ENCODE measurements at regions not wholly inside any gene's neighbourhood (a gene's known extent, or its start where the extent isn't known, plus 50 kb on each side); places are given as distances from the start of the nearest gene placed in this dataset.
"Not testable (repeated sequence)": the region's sequence is repeated elsewhere in the genome, so short reads cannot be mapped to it uniquely, and the experiment has no call there.

- no peak for DNase-seq (ENCODE audit: low spot score)
These were observed 217.9 kb upstream of the MOCS1 start for GRCh38 chr6:40152196-40152595.

DNA sequence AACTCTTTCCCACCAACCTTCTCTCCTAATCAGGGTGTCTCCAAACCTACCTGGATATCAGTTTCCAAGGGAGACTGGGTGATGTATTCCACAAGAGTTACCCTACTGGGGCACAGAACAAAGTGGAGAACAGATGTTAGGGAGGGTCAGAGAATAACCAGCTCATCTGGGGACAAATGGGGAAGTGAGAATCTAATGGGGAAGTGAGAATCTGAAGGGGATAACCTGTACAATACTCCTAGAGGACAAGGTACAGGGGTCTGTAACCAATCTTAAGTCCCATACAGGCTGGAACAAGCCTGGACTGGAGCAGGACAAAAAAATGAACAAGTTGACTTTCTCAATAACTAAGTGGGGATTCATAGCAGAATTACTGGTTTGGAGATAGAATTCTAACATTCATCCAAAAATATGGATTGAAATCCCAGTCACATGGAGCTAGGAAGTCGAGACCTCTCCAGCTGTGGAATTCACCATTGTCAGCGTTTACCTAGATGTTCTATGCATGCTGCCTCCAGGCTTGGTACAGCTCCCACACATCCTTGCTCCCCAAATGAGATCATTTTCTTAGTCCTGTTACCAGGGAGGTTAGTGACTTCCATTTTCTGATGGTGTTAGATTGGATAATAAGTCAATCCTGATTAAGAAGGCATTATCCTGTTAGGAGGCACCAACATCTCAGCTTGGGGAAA is 214.8 kb upstream of the MOCS1 start:
- no peak for DNase-seq (ENCODE audit: low spot score)

GRCh38 chr6:40146902-40147301 is 212.6 kb upstream of the MOCS1 start:
- DNase-seq (ENCODE audit: low spot score), result no peak

- DNase-seq (ENCODE audit: low spot score), result no peak
These were observed 205.2 kb upstream of the MOCS1 start for GRCh38 chr6:40139447-40139846.

GRCh38 chr6:40138273-40138720 is 204.0 kb upstream of the MOCS1 start:
- no peak for DNase-seq (ENCODE audit: low spot score)

GRCh38 chr6:40135491-40136072 is 201.3 kb upstream of the MOCS1 start:
- DNase-seq (ENCODE audit: low spot score), result no peak

GRCh38 chr6:40133981-40134380 is 199.7 kb upstream of the MOCS1 start:
- DNase-seq (ENCODE audit: low spot score), result not testable (repeated sequence)

- DNase-seq (ENCODE audit: low spot score), result no peak
These were observed 197.4 kb upstream of the MOCS1 start for GRCh38 chr6:40131675-40132074.

DNA sequence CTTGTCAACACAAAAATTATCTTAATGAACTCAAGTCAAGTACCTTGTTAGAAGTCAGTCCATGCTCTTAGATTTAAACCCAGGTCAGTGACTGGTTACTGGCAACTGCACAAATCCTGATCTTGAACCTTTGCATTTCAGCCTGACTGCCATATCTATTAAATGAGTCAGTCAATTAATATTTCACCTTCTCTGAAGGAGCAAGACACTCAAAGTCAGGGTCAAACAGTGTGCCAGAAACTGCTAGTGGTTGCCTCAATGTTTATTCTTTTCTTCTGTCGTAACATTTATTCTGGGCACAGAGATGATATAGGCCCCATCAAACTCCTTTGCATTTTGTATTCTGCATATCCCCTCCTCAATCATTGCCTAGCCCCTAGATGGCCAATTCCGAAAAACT is 193.9 kb upstream of the MOCS1 start:
- DNase-seq (ENCODE audit: low spot score), result no peak

DNA sequence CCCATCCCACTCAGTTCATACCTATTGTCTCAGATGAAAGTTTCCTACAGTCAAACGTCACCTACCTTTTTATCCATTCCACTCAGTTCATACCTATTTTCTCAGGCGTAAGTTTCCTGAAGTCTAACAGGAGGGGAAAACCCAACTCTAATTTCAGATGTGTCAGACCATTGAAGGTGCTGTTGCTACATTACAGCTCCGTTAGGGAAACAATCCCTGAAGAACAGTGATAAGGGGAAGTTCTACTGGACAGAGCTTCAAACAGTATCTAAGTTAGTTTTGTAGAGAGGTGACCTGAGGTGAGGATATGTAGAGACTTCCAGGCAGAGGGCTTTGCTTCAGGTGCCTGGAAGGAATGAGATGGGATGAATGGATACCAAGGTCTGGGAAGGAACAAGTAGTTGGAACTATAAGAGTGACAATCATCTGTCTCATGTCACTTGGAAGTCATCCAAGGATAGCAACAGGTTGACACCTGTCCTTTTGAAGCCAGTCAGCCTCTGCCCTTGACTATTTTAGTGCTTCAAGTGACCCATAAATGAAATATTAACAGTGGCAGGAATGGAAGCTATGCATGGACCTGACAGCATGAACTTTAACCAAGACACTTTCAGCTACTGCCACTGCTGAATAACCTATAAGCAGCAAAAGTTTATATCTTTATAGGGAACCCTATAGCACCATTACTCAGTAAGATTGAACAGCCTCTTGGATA is 191.6 kb upstream of the MOCS1 start:
- DNase-seq (ENCODE audit: low spot score), result no peak

GRCh38 chr6:40124924-40125323 is 190.7 kb upstream of the MOCS1 start:
- DNase-seq (ENCODE audit: low spot score), result no peak

GRCh38 chr6:40116832-40117231 is 182.6 kb upstream of the MOCS1 start:
- DNase-seq (ENCODE audit: low spot score), result no peak

DNA sequence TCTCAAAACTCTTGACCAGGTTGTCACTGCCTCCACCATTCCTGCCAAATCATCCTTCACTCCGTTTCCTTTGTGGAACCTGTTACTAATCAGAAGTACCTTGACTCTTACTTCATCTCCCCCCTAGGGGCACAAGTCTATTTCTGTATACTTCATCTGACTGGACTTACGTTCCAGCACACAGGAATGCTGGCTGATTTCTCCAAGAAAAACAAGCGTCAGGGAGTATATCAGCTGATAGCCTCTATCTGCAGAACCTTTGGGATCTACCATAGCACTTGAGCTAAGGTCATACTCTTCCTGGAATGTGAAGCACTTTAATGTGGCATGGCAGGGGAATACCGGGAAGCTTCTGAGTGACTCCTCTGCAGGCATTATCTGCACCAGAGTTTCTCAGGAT is 178.1 kb upstream of the MOCS1 start:
- no peak for DNase-seq (ENCODE audit: low spot score)

- no peak for DNase-seq (ENCODE audit: low spot score)
These were observed 174.5 kb upstream of the MOCS1 start for GRCh38 chr6:40108736-40109135.

DNA sequence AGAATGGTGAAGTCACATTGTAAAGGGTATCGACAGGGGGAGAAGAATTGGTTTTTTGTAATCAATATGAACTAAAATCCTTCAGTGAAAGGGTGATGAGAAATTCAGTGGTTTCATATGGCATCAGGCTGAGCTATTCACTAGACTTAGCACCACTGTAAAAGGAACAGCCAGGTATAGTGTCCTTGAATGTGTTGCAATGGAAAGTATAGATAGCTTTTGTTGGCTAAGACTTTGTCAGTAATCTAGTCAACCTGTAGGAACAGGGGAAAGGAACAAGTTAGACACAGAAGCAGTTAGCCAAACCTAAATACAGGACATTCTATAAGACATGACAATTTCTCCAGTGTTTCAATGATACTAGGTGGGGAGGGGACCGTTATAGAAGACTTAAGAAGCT is 172.6 kb upstream of the MOCS1 start:
- no peak for DNase-seq (ENCODE audit: low spot score)

DNA sequence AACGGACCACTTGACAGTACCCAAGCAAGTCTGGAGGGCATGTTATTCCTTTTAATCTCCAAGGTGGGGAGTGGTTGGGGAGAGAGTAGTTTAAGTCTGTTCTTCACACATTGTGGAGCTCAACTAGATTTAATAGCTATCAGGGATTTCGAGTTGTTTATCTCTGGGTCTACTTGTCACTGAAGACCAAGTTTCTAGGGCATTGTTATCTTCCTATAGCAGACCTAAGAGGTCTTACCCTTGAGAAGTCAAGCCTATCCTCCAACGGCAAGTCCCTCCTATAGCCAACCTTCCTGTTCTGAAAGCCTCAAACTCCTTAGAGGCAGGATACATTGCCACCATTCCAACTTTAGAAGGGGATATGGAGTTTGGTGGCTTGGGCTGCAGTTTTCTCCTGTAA is 164.5 kb upstream of the MOCS1 start:
- no peak for DNase-seq (ENCODE audit: low spot score)

GRCh38 chr6:40097590-40097989 is 163.3 kb upstream of the MOCS1 start:
- DNase-seq (ENCODE audit: low spot score), result no peak

- DNase-seq (ENCODE audit: low spot score), result no peak
These were observed 149.1 kb upstream of the MOCS1 start for GRCh38 chr6:40083141-40083920.

DNA sequence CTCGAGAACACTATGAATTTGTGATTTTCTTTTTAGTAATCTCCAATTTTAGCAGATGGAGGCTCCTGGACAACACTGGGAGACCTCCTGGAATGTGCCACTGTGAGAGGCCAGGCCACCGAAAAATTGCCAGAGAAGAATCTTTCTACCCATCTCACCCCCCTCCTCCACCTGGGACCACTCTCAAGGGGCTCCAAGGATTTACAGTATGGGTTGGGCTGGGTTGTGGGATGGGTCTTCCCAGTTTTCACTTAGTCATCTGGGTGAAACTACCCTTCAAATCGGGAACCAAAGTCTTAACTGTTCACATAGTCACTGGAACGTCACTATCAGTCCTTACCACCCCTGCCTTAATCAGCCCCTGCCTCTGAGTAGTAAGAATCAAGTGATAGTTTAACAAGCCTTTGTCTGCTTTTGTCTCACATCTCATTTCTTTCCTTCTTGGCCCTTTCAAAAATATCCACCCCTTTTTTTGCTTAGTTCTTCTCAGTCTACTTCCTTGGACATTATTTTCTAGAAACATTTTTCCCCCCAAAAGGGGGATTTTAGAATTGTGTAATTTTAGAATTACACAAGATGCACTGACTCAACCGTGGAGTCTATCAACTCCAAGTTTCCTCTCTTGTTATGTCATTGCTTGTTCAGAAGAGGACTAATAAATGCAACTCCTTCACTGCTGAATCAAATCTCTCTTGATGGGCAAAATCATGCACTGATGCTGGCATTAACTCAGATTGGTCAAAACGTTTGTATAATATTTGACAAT is 148.2 kb upstream of the MOCS1 start:
- DNase-seq (ENCODE audit: low spot score), result no peak

- no peak for DNase-seq (ENCODE audit: low spot score)
These were observed 143.5 kb upstream of the MOCS1 start for GRCh38 chr6:40077736-40078135.

GRCh38 chr6:40077315-40077714 is 143.1 kb upstream of the MOCS1 start:
- DNase-seq (ENCODE audit: low spot score), result no peak

DNA sequence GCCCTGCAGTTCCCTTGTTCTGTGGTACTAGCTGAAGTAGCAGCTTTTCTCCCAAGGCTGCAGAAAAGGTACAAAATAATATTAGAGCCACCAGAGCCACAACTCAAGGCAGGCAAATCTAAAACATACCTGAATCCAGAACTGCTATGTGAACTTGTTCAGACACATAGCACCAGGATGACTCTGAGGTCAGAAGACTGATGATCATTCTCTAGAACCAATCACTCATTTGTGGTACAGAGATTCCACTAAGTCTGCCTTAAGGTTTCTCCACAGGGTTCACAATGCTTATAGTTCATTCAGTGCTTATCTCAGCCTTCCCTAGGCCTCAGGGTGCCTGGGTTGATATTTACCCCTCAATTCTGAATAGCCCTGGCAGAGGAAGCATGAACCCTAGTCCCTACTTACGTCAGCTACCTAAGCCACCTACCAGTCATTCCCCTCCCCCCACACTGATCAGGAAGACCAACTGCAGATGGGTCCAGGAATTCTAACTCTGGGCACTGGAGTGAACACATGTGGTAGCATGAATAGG is 140.9 kb upstream of the MOCS1 start:
- DNase-seq (ENCODE audit: low spot score), result no peak

All from COLO829 (cell line).